Ovary (tissue), 3 donors: ENCODE measurements at regions not wholly inside any gene's neighbourhood (a gene's known extent, or its start where the extent isn't known, plus 50 kb on each side); places are given as distances from the start of the nearest gene placed in this dataset.

Source experiments
- POLR2A ChIP-seq: fragments of 450-650 bp; IDR thresholded peaks from one replicate; pipeline ENCODE4 v1.6.1; 2017; ENCODE audit warnings: antibody characterized with exemption, mild to moderate bottlenecking, moderate library complexity
- TF ChIP-seq, protein P1 (sequence below), 3 donors: fragments of 450-650 bp in 2 of 3; fragments of 200-600 bp in 1 of 3; IDR thresholded peaks; one replicate each; pipeline versions ENCODE4 v1.5.1 to v1.8.0; 2016 to 2022; ENCODE audit warnings: antibody characterized with exemption in 3 of 3, mild to moderate bottlenecking in 1 of 3
- donor health status: DM: no; HTN: no; CAD: no.

DNA sequence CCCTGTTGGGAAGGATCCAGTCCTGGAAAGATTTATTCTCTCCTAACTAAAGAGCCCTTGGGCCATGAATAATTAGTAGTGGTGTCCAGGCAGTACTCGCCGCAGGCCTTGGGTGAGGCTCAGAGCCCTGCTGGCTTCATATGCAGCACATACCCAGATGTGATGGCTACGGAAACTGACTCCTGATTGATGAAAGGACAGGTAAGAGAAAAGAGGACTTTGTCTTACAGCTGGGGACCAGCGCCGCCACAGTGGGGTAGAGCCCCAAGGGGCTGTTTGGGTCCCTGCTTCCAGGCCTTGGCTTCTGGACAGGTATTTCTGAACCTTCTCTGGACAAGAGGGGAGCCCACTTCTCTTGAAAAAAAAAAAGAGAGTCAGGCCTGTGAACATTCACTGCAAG is 1680.8 kb downstream of the EFNB2 start:
- no peak for TF ChIP-seq POLR2A
- TF ChIP-seq, protein P1, sequence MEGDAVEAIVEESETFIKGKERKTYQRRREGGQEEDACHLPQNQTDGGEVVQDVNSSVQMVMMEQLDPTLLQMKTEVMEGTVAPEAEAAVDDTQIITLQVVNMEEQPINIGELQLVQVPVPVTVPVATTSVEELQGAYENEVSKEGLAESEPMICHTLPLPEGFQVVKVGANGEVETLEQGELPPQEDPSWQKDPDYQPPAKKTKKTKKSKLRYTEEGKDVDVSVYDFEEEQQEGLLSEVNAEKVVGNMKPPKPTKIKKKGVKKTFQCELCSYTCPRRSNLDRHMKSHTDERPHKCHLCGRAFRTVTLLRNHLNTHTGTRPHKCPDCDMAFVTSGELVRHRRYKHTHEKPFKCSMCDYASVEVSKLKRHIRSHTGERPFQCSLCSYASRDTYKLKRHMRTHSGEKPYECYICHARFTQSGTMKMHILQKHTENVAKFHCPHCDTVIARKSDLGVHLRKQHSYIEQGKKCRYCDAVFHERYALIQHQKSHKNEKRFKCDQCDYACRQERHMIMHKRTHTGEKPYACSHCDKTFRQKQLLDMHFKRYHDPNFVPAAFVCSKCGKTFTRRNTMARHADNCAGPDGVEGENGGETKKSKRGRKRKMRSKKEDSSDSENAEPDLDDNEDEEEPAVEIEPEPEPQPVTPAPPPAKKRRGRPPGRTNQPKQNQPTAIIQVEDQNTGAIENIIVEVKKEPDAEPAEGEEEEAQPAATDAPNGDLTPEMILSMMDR (IDR thresholded peaks at IDR 0.05), result no peak
